SU-DHL-6 (cell line): ENCODE measurements at regions not wholly inside any gene's neighbourhood (a gene's known extent, or its start where the extent isn't known, plus 50 kb on each side); places are given as distances from the start of the nearest gene placed in this dataset.

ENCODE experiments used
- CTCF ChIP-seq: fragments of 200-600 bp; sonication (generic); IDR thresholded peaks from one replicate; pipeline ENCODE4 v1.5.1; 2017; ENCODE audit warnings: antibody characterized with exemption, mild to moderate bottlenecking, low read length, moderate library complexity; ENCODE audit not compliant: insufficient read depth, poor library complexity, severe bottlenecking
- EZH2phosphoT487 ChIP-seq: fragments of 200-600 bp; sonication (generic), shearing (Covaris generic); conservative IDR thresholded peaks from 2 replicates; pipeline ENCODE4 v1.6.1; 2018; ENCODE audit warnings: mild to moderate bottlenecking, antibody characterized with exemption, low read length, moderate library complexity, mixed read lengths

- TF ChIP-seq CTCF (no peak), EZH2phosphoT487 (no peak)
Measured at GRCh38 chr1:188154761-188155160, 1326.0 kb downstream of the PLA2G4A start.
